Brain microvascular endothelial cell (primary cell): ENCODE measurements at regions not wholly inside any gene's neighbourhood (a gene's known extent, or its start where the extent isn't known, plus 50 kb on each side); places are given as distances from the start of the nearest gene placed in this dataset.

Experiments
- DNase-seq: peaks from one replicate; pipeline ENCODE4 v3.0.0-alpha.2; 2020
- H3K27ac ChIP-seq: fragments of 250-450 bp; sonication (Bioruptor Pico); 2 replicates; pipeline ENCODE4 v1.5.1; 2020; ENCODE audit warnings: mild to moderate bottlenecking, moderate library complexity
- H3K27me3 ChIP-seq: fragments of 250-450 bp; sonication (Bioruptor Pico); replicated peaks from 2 replicates; pipeline ENCODE4 v1.5.1; 2020; ENCODE audit warnings: mild to moderate bottlenecking
- H3K36me3 ChIP-seq: fragments of 250-450 bp; sonication (Bioruptor Pico); replicated peaks from 2 replicates; pipeline ENCODE4 v1.5.1; 2020; ENCODE audit warnings: mild to moderate bottlenecking
- H3K4me3 ChIP-seq: 2 replicates; pipeline ENCODE4 v1.5.1; 2011; ENCODE audit warnings: low read depth, mild to moderate bottlenecking, control low read depth, low read length, moderate library complexity
- in situ Hi-C: cut with HindIII; loops from 2 replicates; pipeline ENCODE4 v1.10.0; 2017; ENCODE audit warnings: low sequenced_read_pairs, low pct_ligation_motif_present
- TF ChIP-seq, protein P1 (sequence below): IDR thresholded peaks from 2 replicates; pipeline ENCODE4 v1.5.1; 2011; ENCODE audit warnings: low read depth, mild to moderate bottlenecking, moderate library complexity, low read length, control low read depth, inconsistent platforms; ENCODE audit errors: missing control alignments

DNA sequence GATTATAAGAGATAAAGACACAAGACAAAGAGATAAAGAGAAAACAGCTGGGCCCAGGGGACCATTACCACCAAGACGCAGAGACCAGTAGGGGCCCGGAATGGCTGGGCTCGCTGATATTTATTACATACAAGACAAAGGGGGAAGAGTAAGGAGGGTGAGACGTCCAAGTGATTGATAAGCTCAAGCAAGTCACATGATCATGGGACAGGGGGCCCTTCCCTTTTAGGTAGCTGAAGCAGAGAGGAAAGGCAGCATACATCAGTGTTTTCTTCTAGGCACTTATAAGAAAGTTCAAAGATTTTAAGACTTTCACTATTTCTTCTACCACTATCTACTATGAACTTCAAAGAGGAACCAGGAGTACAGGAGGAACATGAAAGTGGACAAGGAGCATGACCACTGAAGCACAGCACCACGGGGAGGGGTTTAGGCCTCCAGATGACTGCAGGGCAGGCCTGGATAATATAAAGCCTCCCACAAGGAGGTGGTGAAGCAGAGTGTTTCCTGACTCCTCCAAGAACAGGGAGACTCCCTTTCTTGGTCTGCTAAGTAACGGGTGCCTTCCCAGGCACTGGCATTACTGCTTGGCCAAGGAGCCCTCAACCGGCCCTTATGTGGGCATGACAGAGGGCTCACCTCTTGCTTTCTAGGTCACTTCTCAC is 63.9 kb upstream of the ARL4D start:
- in situ Hi-C loops = no loop called here
- H3K27ac ChIP-seq = no peak overlapping the region
- H3K27me3 ChIP-seq = no peaks in the 10 kb centered on the region
- no peak overlapping the region for H3K4me3 ChIP-seq
- TF ChIP-seq, protein P1, sequence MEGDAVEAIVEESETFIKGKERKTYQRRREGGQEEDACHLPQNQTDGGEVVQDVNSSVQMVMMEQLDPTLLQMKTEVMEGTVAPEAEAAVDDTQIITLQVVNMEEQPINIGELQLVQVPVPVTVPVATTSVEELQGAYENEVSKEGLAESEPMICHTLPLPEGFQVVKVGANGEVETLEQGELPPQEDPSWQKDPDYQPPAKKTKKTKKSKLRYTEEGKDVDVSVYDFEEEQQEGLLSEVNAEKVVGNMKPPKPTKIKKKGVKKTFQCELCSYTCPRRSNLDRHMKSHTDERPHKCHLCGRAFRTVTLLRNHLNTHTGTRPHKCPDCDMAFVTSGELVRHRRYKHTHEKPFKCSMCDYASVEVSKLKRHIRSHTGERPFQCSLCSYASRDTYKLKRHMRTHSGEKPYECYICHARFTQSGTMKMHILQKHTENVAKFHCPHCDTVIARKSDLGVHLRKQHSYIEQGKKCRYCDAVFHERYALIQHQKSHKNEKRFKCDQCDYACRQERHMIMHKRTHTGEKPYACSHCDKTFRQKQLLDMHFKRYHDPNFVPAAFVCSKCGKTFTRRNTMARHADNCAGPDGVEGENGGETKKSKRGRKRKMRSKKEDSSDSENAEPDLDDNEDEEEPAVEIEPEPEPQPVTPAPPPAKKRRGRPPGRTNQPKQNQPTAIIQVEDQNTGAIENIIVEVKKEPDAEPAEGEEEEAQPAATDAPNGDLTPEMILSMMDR = no peak
- no peaks in the 10 kb centered on the region for H3K36me3 ChIP-seq
- no peak for DNase-seq

DNA sequence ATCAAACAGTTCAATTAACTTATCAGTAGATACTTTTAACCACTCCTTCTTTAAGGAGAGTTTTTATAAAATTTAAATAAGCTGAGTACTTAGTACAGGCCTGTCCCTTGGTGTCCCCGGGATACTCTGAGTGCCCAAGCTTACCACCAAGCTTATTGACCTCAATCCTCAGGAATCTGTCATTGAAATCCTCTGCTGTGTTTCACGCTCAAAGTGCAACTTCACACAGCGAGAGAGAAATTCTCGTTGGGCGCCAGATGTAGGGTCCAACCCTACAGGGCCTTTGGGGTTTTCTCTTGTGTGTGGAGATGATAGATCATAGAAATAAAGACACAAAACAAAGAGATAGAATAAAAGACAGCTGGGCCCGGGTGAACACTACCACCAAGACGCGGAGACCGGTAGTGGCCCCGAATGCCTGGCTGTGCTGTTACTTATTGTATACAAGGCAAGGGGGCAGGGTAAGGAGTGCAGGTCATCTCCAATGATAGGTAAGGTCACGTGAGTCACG is 65.3 kb upstream of the ARL4D start:
- Histone ChIP-seq H3K27ac (no peak overlapping the region), H3K4me3 (no peak overlapping the region), H3K27me3 (no peaks in the 10 kb centered on the region), H3K36me3 (no peaks in the 10 kb centered on the region)
- in situ Hi-C loops = no loop called here
- TF ChIP-seq, protein P1 = no peak
- no peak for DNase-seq

DNA sequence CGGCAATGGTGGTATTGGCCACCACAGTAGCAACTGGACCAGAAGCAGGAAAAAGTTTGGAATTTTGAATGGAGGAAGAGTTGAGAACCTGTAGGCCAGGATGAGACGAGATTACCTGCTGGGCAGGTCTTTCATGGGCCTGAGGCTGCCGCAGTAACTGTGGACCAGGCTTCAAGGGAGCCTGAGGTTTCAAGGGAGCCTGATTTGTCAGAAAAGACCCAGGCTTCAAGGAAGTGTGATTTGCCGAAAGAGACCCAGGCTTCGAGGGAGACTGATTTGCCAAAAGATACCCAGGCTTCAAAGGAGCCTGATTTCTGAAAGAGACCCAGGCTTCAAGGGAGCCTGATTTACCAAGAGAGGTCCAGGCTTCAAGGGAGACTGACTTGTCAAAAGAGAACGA is 66.6 kb upstream of the ARL4D start:
- Histone ChIP-seq H3K27ac (no peak overlapping the region), H3K4me3 (no peak overlapping the region), H3K27me3 (no peaks in the 10 kb centered on the region), H3K36me3 (no peaks in the 10 kb centered on the region)
- TF ChIP-seq, protein P1 = no peak
- in situ Hi-C loops = no loop called here
- DNase-seq = no peak

DNA sequence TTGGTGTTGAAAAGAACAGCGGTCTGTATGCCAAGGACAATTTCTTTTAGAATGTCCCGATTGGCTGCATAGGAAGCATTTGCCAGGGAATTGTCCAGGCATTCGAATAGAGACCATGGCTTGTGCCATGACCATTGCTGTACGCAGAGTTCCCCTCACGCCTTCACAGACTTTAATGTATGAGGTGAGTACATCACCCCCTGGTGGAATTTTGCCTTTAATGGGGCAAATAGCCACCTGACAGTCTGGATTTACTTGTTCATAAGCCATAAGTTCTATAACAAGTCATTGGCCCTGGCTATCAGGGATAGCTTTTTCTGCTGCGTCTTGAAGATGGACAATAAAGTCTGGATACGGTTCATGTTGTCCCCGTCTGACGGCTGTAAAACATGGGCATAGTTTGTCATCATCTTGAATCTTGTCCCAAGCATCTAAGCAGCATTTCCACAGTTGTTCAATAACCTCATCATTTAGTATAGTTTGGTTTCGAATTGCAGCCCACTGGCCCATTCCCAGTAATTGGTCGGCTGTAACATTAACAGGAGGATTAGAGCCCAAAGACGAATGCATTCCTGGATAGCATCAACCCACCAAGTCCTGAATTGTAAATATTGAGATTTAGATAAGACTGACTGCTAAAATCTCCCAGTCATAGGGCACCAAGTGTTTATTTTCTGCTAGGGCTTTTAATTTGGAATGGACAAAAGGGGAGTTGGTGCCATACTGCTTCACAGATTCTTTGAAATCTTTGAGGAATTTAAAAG is 67.7 kb upstream of the ARL4D start:
- TF ChIP-seq, protein P1 = peak; percentile 18
- in situ Hi-C loops = no loop called here
- Histone ChIP-seq H3K27me3 (no peaks in the 10 kb centered on the region), H3K36me3 (no peaks in the 10 kb centered on the region), H3K4me3 (no peak overlapping the region), H3K27ac (no peak overlapping the region)
- DNase-seq = no peak

DNA sequence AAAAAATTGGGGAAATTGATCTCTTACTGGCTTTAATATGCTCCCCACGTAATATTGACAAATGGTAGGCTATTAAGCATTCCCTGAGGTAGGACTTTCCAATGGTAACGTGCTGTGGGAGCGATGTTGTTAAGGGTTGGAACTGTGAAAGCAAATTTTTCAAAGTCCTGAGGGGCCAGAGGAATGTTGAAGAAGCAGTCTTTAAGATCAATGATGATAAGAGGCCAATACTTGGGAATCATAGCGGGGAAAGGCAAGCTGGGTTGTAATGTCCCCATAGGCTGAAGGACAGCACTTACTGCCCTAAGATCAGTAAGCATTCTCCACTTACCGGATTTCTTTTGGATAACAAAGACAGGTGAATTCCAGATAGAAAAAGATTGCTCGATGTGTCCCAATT is 69.6 kb upstream of the ARL4D start:
- H3K27me3 ChIP-seq = no peaks in the 10 kb centered on the region
- H3K36me3 ChIP-seq = no peaks in the 10 kb centered on the region
- no peak overlapping the region for H3K4me3 ChIP-seq
- no peak overlapping the region for H3K27ac ChIP-seq
- in situ Hi-C loops = no loop called here
- TF ChIP-seq, protein P1 = no peak
- no peak for DNase-seq
